ENCODE measurements at regions not wholly inside any gene's neighbourhood (a gene's known extent, or its start where the extent isn't known, plus 50 kb on each side); places are given as distances from the start of the nearest gene placed in this dataset.

DNA sequence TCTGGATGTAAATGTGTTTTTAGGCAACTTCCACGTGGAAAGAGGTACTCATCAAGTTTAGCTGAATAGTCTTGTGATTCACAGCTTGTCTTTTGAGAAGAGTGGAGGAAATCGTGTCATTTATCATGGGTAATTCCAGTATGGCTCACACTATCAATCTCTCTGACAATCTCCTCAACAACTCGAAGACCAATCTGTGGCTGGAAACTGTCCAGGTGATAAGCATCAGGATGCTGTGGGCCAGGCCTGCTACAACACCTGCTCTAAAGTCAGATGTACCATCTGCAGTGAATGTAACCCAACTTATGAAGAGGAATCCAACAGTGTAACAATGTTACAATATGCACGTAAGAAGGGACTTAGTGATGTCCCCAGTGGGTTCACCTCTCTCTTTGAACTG is 132.1 kb upstream of the GK2 start:
- no peak for DNase-seq (ENCODE audit: low read depth)
- Mint-ChIP-seq H3K4me1 (ENCODE audit: low read depth, unreplicated experiment) (no peaks in the 10 kb centered on the region), H3K27me3 (ENCODE audit: low read depth, unreplicated experiment) (no peaks in the 10 kb centered on the region), H3K36me3 (ENCODE audit: low read depth, unreplicated experiment) (no peaks in the 10 kb centered on the region), H3K9me3 (ENCODE audit: unreplicated experiment) (no peaks in the 10 kb centered on the region), H3K27ac (ENCODE audit: unreplicated experiment) (no peak overlapping the region), H3K4me3 (ENCODE audit: unreplicated experiment) (no peak overlapping the region)
- H3K4me2 ChIP-seq (ENCODE audit: low read length), result no peak overlapping the region
- no peak for FAIRE-seq
- H2AFZ ChIP-seq (ENCODE audit: low read depth, low read length), result no peak overlapping the region
- no peaks in the 10 kb centered on the region for H3K27me3 ChIP-seq (ENCODE audit: insufficient read depth, low read length)
- H4K20me1 ChIP-seq (ENCODE audit: insufficient read depth, low read length), result no peaks in the 10 kb centered on the region
- H3K9ac ChIP-seq (ENCODE audit: low read length), result no peak overlapping the region
- no peaks in the 10 kb centered on the region for H3K79me2 ChIP-seq (ENCODE audit: insufficient read depth, low read length)
- no peak overlapping the region for H3K4me3 ChIP-seq (ENCODE audit: insufficient read depth, low read depth, low read length)
- no peaks in the 10 kb centered on the region for H3K9me3 ChIP-seq (ENCODE audit: insufficient read depth, low read depth, low read length)
- TF ChIP-seq EZH2 (IDR thresholded peaks at IDR 0.05; ENCODE audit: insufficient read depth, low read length) (no peak), CTCF (IDR thresholded peaks at IDR 0.05; ENCODE audit: insufficient read depth, low read depth, low read length) (no peak)
- H3K27ac ChIP-seq (ENCODE audit: low read depth, low read length), result no peak overlapping the region
- H3K36me3 ChIP-seq (ENCODE audit: insufficient read depth, low read length), result no peaks in the 10 kb centered on the region
- H3K4me1 ChIP-seq (ENCODE audit: insufficient read depth, low read length), result no peaks in the 10 kb centered on the region

DNA sequence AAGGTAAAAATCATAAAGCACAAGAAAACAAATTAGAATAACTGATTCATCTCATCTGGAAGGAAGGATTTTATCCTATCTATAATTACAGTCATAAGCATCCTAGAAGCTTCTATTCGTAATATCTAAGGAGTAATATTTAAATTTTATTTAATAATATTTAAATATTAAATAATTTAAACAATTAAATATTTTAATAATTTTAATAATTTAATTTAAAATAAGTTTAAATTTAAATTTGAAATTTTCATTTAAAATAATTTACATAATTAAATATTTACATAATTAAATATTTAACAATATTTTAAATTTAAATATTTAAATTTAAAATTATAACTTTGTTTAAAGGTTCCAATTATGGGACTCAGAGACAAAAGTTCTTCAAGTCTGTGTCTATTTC is 127.5 kb upstream of the GK2 start:
- Mint-ChIP-seq H3K4me3 (ENCODE audit: unreplicated experiment) (no peak overlapping the region), H3K4me1 (ENCODE audit: low read depth, unreplicated experiment) (no peaks in the 10 kb centered on the region), H3K27ac (ENCODE audit: unreplicated experiment) (no peak overlapping the region), H3K36me3 (ENCODE audit: low read depth, unreplicated experiment) (no peaks in the 10 kb centered on the region), H3K27me3 (ENCODE audit: low read depth, unreplicated experiment) (no peaks in the 10 kb centered on the region), H3K9me3 (ENCODE audit: unreplicated experiment) (peaks cover 2% of the 10 kb centered on the region)
- Histone ChIP-seq H3K36me3 (ENCODE audit: insufficient read depth, low read length) (no peaks in the 10 kb centered on the region), H2AFZ (ENCODE audit: low read depth, low read length) (no peak overlapping the region), H3K27ac (ENCODE audit: low read depth, low read length) (no peak overlapping the region), H3K9ac (ENCODE audit: low read length) (no peak overlapping the region), H3K4me3 (ENCODE audit: insufficient read depth, low read depth, low read length) (no peak overlapping the region), H3K4me2 (ENCODE audit: low read length) (no peak overlapping the region), H4K20me1 (ENCODE audit: insufficient read depth, low read length) (no peaks in the 10 kb centered on the region), H3K27me3 (ENCODE audit: insufficient read depth, low read length) (no peaks in the 10 kb centered on the region), H3K4me1 (ENCODE audit: insufficient read depth, low read length) (no peaks in the 10 kb centered on the region), H3K79me2 (ENCODE audit: insufficient read depth, low read length) (no peaks in the 10 kb centered on the region), H3K9me3 (ENCODE audit: insufficient read depth, low read depth, low read length) (no peaks in the 10 kb centered on the region)
- FAIRE-seq (no peak), DNase-seq (ENCODE audit: low read depth) (no peak)
- TF ChIP-seq EZH2 (IDR thresholded peaks at IDR 0.05; ENCODE audit: insufficient read depth, low read length) (no peak), CTCF (IDR thresholded peaks at IDR 0.05; ENCODE audit: insufficient read depth, low read depth, low read length) (no peak)

GRCh38 chr4:79528241-79528706 is 120.2 kb upstream of the GK2 start:
- H3K4me2 ChIP-seq (ENCODE audit: low read length), result no peak overlapping the region
- no peak overlapping the region for H3K27ac ChIP-seq (ENCODE audit: low read depth, low read length)
- H3K9me3 Mint-ChIP-seq (ENCODE audit: unreplicated experiment), result peaks cover 2% of the 10 kb centered on the region
- H3K4me3 ChIP-seq (ENCODE audit: insufficient read depth, low read depth, low read length), result no peak overlapping the region
- FAIRE-seq, result no peak
- peak; percentile 48 for DNase-seq (ENCODE audit: low read depth)
- no peak overlapping the region for H2AFZ ChIP-seq (ENCODE audit: low read depth, low read length)
- peaks cover 6% of the 10 kb centered on the region for H3K4me1 Mint-ChIP-seq (ENCODE audit: low read depth, unreplicated experiment)
- no peaks in the 10 kb centered on the region for H3K36me3 Mint-ChIP-seq (ENCODE audit: low read depth, unreplicated experiment)
- peaks cover 3% of the 10 kb centered on the region for H3K27me3 ChIP-seq (ENCODE audit: insufficient read depth, low read length)
- H3K27me3 Mint-ChIP-seq (ENCODE audit: low read depth, unreplicated experiment), result peaks cover 5% of the 10 kb centered on the region
- no peaks in the 10 kb centered on the region for H3K4me1 ChIP-seq (ENCODE audit: insufficient read depth, low read length)
- H3K79me2 ChIP-seq (ENCODE audit: insufficient read depth, low read length), result no peaks in the 10 kb centered on the region
- TF ChIP-seq CTCF (IDR thresholded peaks at IDR 0.05; ENCODE audit: insufficient read depth, low read depth, low read length) (no peak), EZH2 (IDR thresholded peaks at IDR 0.05; ENCODE audit: insufficient read depth, low read length) (no peak)
- no peak overlapping the region for H3K27ac Mint-ChIP-seq (ENCODE audit: unreplicated experiment)
- no peaks in the 10 kb centered on the region for H3K36me3 ChIP-seq (ENCODE audit: insufficient read depth, low read length)
- H4K20me1 ChIP-seq (ENCODE audit: insufficient read depth, low read length), result no peaks in the 10 kb centered on the region
- no peak overlapping the region for H3K4me3 Mint-ChIP-seq (ENCODE audit: unreplicated experiment)
- no peaks in the 10 kb centered on the region for H3K9me3 ChIP-seq (ENCODE audit: insufficient read depth, low read depth, low read length)
- H3K9ac ChIP-seq (ENCODE audit: low read length), result no peak overlapping the region

All from astrocyte (in vitro differentiated cells and primary cell).